ENCODE measurements at regions not wholly inside any gene's neighbourhood (a gene's known extent, or its start where the extent isn't known, plus 50 kb on each side); places are given as distances from the start of the nearest gene placed in this dataset.
"Not testable (repeated sequence)": the region's sequence is repeated elsewhere in the genome, so short reads cannot be mapped to it uniquely, and the experiment has no call there.

DNA sequence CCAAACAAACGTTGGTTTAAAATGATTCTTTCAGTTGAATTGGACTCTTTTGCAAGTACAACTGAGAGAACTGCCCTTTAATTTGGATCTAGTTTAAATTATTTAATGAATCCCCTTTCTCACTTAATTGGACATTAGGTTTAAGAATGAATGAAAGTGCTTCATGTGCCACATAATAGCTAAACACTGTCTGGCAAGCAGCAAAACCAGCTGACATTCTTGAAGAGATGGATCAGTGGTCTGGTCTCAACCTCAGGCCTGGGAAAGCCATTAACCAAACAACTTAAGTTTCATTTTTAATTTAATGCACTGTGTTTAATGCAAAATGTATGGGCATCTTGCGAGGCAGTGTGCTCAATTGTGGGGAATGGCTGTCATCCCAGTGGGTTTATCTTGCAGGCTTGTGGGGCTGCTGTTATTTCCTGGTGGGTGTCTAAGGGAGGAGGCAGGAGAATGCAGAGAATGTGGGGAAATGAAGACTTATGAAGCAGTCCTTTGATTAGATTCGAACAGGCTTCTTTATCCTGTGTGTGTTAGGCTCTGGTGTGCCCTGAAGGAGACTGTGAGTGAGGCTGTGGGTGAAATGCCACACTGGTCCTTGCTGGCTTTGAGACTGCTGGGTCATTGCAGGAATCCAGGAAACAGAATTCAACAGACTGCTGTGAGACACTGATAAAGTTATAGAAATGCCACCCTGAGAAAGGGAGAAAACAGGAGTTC, 144.1 kb upstream of the PELI2 start:
- no peak for DNase-seq (ENCODE audit: low read depth in 1 of 2, low spot score in 1 of 2)

DNA sequence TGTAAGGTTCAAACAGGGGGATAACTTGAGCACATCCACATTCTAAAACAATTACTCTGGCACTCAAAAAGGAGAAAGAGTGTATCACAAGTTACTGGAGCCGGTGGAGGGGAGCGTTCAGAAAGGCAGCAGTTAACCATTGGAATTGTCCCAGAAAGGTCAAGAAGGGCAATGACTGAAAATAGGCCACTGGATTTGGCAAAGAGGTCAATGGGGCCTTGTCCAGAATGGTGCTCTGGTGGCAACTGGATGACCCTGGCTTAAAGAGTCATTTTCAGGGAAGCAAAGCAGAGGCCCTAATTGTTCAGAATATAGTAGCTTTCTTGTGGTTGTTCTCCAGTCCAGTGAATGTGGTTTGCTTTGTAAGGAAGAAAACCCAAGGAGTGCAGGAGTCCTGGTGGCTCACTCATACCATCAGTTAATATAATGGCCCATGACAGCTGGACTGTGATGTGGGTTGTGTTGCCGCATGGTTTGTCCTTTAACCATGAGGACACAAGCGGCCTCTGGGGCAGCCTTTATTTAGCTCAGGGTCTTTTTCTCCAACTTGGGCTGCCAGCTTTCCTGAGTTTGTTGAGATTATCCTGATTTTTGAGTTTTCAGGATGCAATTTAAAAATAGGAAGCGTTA, 142.8 kb upstream of the PELI2 start:
- no peak for DNase-seq (ENCODE audit: low read depth in 1 of 2, low spot score in 1 of 2)

DNA sequence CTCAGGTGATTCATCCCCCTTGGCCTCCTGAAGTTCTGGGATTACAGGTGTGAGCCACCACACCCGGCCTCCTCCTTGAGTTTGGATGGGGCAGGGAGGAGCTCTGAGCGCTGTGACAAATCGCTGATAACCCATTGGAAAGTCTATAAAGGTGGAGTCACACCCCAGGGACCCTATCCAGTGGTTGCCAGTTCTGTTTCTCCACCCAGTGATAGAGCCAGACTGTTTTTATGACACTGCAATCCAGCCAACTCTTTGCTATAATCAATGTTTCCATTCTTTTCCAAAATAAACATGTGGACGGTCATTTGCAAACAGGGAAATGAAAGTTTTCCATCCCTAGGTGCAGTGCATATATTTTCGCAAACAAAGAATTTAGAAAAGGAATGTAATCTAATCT, 142.0 kb upstream of the PELI2 start:
- no peak for DNase-seq (ENCODE audit: low read depth in 1 of 2, low spot score in 1 of 2)

DNA sequence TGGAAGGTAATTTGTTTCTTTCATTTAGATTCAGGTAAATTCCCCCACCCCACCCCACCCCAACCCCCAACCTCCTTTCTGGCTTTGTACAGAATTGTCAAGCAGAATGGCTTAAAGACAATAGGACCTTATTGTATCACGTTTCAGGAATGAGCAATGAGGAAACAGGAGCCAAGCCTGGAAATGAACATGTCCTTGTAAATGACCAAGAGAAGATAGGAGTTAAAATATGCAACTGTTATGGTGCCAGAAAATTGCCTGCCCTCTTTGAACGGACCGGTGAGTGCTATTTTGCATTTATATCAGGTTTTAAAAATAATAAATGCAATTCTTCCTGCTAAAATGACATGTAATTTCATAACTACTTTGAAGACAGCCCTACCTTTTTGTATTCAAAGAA, 141.6 kb upstream of the PELI2 start:
- DNase-seq (ENCODE audit: low read depth in 1 of 2, low spot score in 1 of 2) = no peak

DNA sequence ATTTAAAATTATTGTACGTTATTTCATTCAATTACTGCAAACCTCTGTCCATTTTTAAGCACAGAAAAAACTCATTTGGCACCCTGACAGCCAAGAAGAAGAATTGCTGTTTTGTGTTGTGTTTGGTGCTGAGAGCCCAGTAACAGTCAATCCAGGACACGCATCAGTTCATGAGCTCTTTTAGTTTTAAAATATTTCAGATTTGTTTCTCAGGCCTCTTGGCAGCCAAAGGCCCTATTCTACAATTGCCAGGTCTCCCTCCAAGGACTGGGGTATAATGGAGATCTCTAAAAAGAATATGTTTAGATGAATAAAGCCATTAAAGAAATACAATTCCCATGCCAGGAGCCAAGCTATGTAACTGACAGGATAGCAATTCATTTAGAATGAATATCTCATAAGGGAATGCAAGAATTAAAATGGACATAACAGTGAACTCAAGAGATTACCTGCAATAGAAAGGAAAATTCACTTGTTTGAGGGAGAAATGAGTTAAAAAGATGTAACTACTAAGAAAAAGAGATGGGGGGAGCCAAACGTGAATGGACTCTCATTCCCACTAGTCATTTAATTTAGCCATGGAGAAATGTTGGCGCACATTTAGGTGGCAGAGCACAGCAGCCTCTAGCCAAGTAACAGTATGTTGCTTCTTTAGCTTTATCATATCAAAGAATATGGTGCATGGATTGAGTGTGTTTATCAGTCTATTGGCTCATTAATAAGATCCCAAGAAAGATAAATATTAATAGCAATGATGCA, 140.6 kb upstream of the PELI2 start:
- no peak for DNase-seq (ENCODE audit: low read depth in 1 of 2, low spot score in 1 of 2)

DNA sequence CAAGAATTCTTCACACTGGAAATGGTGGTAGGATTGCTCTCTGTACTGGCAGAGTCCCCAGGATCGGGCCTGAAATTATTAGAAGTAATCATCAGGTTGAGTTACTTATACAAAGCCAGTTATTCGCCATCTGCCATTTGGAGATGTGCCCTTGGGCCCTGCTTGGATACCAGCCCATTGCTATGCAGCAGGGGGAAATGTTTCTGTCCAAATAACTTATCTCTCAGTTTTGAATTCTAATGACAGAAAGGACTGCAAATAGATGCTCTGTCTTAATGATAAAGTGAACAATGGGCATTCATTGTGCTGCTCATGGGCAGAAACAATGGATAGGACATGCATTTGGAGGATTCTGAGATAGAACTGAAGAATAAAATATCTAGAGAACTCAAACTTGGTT, 139.1 kb upstream of the PELI2 start:
- no peak for DNase-seq (ENCODE audit: low read depth in 1 of 2, low spot score in 1 of 2)

DNA sequence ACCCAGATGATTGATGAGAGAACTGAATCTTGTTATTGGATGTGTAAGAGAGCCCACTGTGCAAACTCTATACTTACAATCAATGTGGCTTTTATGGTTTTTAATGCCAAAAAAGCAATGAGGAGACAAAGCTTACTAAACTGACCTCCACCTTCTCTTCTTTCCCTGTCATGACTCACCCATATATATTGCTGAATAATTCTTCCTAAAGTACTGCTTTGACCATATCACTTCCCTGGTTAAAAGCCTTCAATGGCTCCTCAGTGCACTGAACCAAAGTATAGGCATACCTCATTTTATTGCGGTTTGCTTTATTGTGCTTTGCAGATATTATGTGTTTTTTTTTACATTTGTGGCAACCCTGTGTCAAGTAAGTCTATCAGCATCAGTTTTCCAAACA, 138.4 kb upstream of the PELI2 start:
- no peak for DNase-seq (ENCODE audit: low read depth in 1 of 2, low spot score in 1 of 2)

DNA sequence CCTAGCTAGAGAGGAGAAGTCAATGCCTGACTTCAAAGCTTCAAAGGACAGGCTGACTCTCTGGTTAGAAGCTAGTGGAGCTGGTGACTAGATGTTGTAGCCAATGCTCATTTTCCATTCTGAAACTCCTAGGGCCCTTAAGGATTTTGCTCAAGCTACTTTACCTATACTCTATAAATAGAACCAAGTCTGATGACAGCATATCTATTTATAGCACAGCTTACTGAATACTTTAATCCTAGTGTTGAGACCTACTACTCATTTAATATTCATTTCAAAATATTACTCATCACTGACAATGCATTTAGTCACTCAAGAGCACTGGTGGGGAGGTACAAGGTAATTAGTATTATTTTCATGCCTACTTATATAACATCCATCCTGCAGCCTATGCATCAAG, 137.2 kb upstream of the PELI2 start:
- no peak for DNase-seq (ENCODE audit: low read depth in 1 of 2, low spot score in 1 of 2)

DNA sequence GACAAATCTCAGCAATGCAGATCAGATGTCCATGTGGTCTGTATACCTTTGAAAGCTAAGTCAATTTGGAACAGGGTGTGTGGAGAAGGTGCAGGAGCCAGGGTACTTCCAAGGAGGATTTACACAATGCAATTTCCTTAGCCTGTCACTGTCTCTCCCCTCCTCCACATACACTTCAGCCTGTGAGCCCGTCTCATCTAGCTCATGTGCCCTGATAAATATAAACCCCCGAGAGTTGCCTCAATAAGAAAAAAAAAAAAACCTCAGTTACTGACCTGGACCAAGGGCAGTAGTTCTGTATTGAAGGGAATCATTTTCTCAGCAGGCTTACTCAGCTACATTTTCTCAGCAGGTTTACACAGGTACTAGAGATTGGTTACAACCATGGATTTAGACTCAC, 132.1 kb upstream of the PELI2 start:
- no peak for DNase-seq (ENCODE audit: low read depth in 1 of 2, low spot score in 1 of 2)

DNA sequence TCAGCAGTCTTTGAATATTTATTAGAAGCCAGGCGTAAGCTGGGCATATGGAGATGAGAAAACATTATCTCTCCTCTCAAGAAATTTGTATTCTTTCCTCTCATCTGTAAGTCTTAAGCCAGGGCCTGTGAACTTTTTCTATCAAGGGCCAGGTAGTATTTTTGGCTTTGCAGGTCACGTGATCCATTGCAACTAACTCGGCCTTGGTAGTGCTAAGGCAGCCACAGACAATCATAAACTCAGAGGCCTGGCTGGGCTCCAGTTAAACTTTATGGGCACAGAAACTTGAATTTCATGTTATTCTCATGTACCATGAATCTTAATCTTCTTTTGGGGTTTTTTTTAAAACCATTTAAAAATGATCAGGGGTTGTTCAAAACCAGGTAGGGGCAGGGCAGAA, 117.4 kb upstream of the PELI2 start:
- DNase-seq (ENCODE audit: low read depth in 1 of 2, low spot score in 1 of 2) = no peak

DNA sequence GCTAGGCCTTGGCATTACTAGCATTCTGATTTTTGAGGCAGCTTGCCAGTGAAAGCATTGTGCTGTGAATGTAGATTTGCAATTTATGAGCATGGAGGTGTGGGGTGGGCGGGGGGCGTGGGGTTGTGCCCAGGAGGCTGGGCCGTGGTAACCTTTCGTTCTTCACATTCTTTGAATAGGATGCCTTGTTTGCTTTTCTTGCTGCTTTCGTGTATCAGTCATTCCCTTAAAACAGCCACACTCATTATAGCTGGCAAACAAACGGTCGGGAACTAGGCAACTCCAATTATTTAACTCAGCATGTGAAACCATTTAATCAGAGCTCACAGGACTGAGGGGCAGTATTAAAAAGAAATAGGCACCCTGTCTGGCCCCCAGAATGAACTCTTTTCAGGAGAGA, 115.9 kb upstream of the PELI2 start:
- DNase-seq (ENCODE audit: low read depth in 1 of 2, low spot score in 1 of 2) = no peak

DNA sequence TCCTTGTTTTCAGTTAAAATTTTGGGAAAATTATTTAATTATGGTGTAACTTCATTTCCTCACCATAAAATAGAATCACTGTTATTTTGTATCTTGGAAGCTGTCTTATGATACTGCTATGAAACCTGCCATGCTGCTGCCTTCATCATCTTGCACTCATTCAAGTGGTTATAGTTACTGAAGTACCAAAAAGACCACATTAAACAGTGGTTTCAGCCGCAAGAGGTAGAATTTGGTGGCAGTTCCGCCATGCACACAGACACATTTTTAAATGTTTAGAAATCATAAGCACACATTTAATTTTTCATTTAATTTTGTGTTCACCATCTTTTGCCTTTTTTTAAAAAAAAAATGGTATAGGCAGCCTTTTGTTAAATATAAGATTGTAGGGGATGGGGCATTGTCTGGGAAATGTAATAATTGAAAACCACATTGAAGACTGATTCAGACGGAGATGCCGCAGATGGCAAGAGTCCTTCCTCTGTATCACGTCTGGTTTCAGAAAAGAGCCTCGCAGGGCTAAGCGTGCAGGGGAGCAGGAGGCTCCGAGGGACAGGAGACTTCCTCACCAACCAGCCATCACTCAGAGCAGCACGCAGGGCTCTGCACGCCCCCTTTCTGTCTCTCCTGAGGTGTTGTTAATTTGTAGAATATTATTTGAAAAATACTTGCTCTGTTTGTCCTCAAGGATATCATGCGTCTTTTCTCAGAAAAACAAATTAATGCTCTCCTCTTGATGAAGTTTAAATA, 115.2 kb upstream of the PELI2 start:
- DNase-seq (ENCODE audit: low read depth in 1 of 2, low spot score in 1 of 2) = peak in 1 of 2 donors; percentile 12

DNA sequence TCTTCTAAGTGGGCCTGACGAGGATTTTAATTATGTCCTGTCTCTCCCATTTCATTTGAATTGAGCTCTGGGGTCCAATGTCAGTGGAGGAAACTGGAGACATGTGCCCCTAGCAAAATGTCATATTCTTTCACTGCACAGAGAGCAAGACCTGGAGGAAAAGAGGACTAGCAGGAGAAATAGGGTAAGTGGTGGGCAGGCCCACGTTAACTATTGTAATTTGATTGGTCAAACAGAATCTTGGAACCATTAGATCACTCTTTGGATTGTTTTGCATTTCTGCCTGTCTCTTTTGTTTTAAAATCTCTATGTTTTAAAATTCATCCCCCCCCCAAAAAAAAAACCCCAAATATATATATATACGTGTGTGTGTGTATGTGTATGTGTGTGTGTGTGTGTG, 113.9 kb upstream of the PELI2 start:
- DNase-seq (ENCODE audit: low read depth in 1 of 2, low spot score in 1 of 2) = no peak

DNA sequence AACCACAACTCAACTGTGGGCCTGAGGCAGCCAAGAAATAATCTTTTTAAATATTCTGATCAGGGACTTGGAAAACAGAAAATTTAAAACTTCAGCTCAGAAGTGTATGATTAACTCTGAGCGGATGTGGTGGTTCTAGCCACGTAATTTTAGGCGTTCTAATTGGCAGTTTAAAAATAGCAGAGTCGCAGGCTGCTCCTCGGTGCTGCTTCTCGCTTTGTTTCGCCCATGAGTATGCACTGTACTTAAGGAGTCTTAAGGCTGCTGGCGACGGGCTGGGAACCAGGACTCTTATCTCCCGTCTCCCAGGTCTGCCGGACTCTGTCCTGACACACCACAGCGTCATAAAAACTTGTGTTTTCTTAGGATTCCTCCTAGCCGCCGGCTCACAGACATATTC, 113.4 kb upstream of the PELI2 start:
- no peak for DNase-seq (ENCODE audit: low read depth in 1 of 2, low spot score in 1 of 2)

DNA sequence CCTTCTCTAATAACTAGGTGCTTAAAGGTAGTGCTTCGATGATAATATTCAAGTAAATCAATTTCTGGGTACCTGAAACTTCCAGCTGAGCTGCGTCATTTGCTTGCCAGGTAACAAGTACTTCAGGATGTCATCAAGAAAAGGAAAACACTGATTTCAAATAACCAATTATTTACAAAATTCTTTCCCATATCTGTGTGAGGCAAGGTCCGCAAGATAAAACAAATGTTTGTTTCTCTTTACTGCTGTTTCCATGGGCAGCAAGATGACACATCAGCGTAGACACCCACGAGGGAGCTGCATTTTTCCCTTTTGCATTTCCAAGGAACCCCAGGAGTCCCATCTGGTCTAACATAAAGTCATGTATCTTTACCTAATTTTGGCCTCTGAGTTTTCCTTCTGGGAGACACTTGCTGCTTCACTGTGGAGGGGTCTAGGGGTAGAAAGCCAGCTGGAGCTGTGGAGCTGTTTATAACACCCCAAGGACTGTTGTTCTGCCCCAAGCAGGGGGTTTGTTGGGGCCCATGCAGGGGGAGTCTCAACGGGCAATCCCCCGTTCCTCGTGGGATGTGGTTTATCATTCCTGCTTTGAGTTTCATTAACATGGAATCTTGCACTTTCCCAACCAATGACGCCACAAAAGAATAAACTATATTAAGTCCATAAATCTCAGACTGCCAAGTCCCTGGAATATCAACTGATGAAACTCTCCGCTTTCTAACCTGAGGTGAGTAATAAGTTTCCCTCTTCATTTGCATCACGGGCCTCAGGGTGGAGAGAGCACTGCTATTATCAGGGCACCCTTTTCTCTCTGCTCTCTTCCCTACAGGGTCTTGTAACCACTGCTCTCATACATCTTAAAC, 112.8 kb upstream of the PELI2 start:
- DNase-seq (ENCODE audit: low read depth in 1 of 2, low spot score in 1 of 2) = no peak

DNA sequence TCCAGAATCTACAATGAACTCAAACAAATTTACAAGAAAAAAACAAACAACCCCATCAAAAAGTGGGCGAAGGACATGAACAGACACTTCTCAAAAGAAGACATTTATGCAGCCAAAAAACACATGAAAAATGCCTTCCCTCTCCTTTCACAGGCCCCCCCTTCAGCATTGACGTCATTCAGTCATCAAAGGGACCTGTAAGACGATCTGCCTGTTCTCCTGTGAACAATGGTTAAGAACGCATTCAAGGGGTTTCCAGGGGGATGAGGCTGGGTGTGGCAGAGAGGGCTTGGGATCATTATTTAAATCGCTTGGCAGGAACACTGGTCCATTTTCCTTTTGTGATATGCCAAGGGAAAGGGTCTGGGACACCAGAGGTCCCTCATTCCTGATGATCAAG, 110.7 kb upstream of the PELI2 start:
- DNase-seq (ENCODE audit: low read depth in 1 of 2, low spot score in 1 of 2) = not testable (repeated sequence)

DNA sequence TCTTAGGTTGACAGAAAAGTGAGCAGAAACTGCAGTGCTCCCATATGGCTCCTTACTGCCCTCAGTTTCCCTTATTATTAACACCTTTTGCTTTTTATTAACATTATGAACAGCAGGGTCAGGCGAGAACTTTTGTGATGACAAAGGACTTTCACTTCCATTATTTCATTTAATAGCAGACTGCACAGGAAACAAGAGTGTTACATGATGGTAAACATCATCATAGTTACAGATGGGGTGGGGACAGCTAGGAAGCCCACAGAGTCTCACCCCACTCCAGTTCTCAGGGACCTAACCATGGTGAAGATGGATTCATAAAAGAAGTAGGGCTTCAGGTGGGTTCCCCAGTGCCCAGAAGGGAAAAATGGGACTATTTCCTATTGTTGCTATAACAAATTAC, 110.1 kb upstream of the PELI2 start:
- no peak for DNase-seq (ENCODE audit: low read depth in 1 of 2, low spot score in 1 of 2)

DNA sequence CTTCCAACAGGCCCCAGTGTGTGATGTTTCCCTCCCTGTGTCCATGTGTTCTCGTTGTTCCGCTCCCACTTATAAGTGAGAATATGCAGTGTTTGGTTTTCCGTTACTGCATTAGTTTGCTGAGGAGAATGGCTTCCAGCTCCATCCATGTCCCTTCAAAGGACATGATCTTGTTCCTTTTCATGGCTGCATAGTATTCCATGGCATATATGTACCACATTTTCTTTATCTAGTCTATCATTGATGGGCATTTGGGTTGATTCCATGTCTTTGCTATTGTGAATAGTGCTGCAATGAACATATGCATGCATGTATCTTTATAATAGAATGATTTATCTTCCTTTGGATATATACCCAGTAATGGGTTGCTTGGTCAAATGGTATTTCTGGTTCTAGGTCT, 109.5 kb upstream of the PELI2 start:
- DNase-seq (ENCODE audit: low read depth in 1 of 2, low spot score in 1 of 2) = not testable (repeated sequence)

DNA sequence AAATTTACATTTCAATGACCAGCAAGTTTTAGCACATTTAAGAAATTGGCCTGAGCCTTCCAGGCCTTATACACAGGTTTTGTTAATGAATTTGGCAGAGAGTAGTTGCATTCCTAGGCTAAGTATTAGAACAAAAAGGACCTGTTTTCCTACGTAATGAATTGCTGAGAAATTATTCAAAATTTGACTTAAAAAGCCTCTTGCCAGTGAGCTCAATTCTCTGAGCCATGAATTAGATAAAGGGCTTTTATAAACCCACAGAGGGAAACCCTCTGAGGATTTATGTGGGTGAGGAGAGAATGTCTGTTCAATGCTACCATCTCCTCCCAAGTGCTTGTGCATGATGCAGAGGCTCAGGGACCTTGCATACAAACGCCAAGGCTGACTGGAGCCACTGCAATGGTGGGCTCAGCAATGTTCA, 94.5 kb upstream of the PELI2 start:
- no peak for DNase-seq (ENCODE audit: low read depth in 1 of 2, low spot score in 1 of 2)

DNA sequence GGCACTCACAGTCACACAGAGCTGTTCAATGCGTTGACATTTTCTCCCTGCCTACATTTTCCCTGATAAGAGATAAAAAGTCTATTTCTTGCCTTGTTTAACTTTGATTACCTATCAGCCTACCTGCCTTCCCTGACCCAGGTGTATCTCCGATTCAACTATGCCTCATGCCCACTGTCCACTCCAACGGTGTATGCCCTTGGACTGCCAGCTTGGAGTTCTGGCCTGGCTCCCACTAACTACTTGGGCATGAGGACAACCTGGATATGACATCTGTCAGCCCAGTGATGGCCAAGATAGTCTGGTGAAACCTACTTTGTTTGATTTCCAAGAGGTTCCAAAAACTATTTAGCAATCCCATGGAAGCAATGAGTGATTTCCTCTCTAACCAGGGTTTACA, 93.0 kb upstream of the PELI2 start:
- DNase-seq (ENCODE audit: low read depth in 1 of 2, low spot score in 1 of 2) = no peak

DNA sequence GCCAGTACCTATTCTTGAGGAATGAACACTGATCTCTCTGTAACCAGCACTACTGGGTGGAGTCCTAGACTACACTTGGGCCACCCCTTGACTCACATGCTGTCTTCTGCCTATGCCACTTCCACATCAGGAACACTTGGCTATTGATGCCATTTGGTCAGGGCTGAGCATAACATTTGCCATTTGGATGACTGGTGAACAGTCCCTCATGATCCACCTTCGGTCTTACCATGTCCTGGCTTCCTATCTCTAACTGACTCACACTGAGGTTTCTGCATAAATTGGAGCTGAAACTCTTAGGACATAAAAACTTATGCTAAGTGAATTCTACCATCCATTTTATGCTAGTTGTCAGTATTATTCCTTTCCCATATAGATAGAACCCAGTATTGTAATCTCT, 91.7 kb upstream of the PELI2 start:
- DNase-seq (ENCODE audit: low read depth in 1 of 2, low spot score in 1 of 2) = no peak
